Loucy (cell line): ENCODE measurements at regions not wholly inside any gene's neighbourhood (a gene's known extent, or its start where the extent isn't known, plus 50 kb on each side); places are given as distances from the start of the nearest gene placed in this dataset.

ENCODE experiments used
- EZH2phosphoT487 ChIP-seq: fragments of 200-600 bp; IDR thresholded peaks from 2 replicates; pipeline ENCODE4 v1.6.1; 2018; ENCODE audit warnings: antibody characterized with exemption, mild to moderate bottlenecking, moderate library complexity, borderline replicate concordance
- TF ChIP-seq, protein P1 (sequence below): fragments of 200-600 bp; sonication (generic); conservative IDR thresholded peaks from 2 replicates; pipeline ENCODE4 v1.5.1; 2014; ENCODE audit warnings: mild to moderate bottlenecking, antibody characterized with exemption, low read length

DNA sequence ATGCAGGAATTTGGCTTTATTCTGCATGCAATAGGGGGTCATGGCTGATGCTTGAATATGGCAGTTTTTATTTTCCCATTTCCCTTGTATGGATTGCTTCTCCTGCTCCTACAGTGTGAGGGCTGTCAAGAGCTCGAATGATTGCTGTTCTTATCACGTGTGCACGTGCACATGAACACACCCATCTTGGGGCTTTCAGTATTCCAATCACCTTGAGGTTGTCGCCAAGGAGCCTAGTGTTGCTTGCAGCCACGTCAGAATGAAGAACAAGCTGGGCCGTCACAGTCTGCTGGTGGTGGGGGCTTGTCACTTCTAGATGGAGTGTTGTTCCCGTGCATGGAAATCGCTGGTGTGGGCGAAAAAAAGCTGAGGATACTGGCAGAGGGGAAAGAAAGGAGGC, 219.4 kb upstream of the GLRA1 start:
- TF ChIP-seq, protein P1, sequence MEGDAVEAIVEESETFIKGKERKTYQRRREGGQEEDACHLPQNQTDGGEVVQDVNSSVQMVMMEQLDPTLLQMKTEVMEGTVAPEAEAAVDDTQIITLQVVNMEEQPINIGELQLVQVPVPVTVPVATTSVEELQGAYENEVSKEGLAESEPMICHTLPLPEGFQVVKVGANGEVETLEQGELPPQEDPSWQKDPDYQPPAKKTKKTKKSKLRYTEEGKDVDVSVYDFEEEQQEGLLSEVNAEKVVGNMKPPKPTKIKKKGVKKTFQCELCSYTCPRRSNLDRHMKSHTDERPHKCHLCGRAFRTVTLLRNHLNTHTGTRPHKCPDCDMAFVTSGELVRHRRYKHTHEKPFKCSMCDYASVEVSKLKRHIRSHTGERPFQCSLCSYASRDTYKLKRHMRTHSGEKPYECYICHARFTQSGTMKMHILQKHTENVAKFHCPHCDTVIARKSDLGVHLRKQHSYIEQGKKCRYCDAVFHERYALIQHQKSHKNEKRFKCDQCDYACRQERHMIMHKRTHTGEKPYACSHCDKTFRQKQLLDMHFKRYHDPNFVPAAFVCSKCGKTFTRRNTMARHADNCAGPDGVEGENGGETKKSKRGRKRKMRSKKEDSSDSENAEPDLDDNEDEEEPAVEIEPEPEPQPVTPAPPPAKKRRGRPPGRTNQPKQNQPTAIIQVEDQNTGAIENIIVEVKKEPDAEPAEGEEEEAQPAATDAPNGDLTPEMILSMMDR, result no peak
- no peak for TF ChIP-seq EZH2phosphoT487
